ENCODE measurements at regions not wholly inside any gene's neighbourhood (a gene's known extent, or its start where the extent isn't known, plus 50 kb on each side); places are given as distances from the start of the nearest gene placed in this dataset.

DNA sequence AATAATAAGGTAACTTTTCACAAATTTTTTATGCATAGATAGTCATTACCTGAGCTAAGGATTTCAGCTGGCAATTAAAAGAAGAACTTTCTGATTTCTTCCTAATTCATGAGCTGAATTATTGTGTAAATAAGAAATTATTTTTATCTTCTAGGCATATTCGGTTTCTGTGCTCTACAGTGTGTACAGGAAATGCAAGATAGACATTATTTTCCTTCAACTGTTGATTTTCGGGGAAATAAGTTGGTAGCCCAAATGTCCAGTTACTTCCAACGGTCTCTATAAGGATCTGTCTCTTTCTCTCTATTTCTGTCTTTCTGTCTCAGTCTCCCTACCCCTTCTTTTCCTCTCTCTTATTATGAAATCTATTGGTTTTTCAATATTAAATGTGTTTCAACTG, 137.3 kb upstream of the CLNK start:
- ChIA-PET CTCF (no interaction called here), POLR2A (ENCODE audit: unreplicated experiment) (no interaction called here)
- TF ChIP-seq, protein P1, sequence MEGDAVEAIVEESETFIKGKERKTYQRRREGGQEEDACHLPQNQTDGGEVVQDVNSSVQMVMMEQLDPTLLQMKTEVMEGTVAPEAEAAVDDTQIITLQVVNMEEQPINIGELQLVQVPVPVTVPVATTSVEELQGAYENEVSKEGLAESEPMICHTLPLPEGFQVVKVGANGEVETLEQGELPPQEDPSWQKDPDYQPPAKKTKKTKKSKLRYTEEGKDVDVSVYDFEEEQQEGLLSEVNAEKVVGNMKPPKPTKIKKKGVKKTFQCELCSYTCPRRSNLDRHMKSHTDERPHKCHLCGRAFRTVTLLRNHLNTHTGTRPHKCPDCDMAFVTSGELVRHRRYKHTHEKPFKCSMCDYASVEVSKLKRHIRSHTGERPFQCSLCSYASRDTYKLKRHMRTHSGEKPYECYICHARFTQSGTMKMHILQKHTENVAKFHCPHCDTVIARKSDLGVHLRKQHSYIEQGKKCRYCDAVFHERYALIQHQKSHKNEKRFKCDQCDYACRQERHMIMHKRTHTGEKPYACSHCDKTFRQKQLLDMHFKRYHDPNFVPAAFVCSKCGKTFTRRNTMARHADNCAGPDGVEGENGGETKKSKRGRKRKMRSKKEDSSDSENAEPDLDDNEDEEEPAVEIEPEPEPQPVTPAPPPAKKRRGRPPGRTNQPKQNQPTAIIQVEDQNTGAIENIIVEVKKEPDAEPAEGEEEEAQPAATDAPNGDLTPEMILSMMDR (conservative IDR thresholded peaks at IDR 0.05), result no peak
- no peak for TF ChIP-seq EZH2 (IDR thresholded peaks at IDR 0.05; ENCODE audit: low read depth)
- Histone ChIP-seq H3K4me2 (no peak overlapping the region), H3K9me3 (ENCODE audit: insufficient read depth, low read depth) (no peaks in the 10 kb centered on the region), H3F3A (ENCODE audit: insufficient read depth, low read depth) (no peaks in the 10 kb centered on the region), H3K9me2 (ENCODE audit: insufficient read depth) (no peaks in the 10 kb centered on the region), H3K79me2 (ENCODE audit: low read depth) (no peaks in the 10 kb centered on the region), H3K4me3 (no peak overlapping the region), H3K27ac (no peak overlapping the region), H4K20me1 (ENCODE audit: insufficient read depth) (no peaks in the 10 kb centered on the region), H3K36me3 (ENCODE audit: low read depth) (no peaks in the 10 kb centered on the region), H2AFZ (no peak overlapping the region), H3K27me3 (ENCODE audit: insufficient read depth, low read depth) (no peaks in the 10 kb centered on the region), H3K4me1 (replicated peaks; ENCODE audit: insufficient read depth) (no peaks in the 10 kb centered on the region)
- DNase-seq, result no peak
- intact Hi-C loops (cut with micrococcal nuclease; ENCODE audit: unreplicated experiment), result no loop called here
- no TSS peak for BruUV-seq (replicated peaks)

DNA sequence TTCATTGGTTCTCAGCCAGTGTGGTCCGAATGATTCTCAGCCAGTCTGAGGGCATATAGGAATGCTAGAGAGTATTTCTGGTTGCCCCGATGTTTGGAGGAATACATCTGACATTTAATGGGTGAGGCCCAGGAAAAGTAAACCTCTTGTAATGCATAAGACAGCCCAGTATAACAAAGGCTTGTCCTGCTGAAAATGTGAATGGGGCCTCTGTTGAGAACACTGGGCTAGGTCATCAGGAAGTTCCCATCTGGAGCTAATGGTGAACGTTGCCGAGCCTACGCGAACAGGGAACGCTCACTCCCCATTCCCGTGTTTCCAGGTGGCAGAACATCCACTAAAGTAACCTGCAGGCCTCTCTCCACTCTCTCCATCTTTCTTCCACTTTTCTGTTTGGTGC, 132.0 kb upstream of the CLNK start:
- no peak for DNase-seq
- Histone ChIP-seq H3K79me2 (ENCODE audit: low read depth) (no peaks in the 10 kb centered on the region), H3K4me1 (replicated peaks; ENCODE audit: insufficient read depth) (no peaks in the 10 kb centered on the region), H3K27me3 (ENCODE audit: insufficient read depth, low read depth) (no peaks in the 10 kb centered on the region), H3F3A (ENCODE audit: insufficient read depth, low read depth) (no peaks in the 10 kb centered on the region), H3K4me2 (no peak overlapping the region), H3K9me3 (ENCODE audit: insufficient read depth, low read depth) (no peaks in the 10 kb centered on the region), H2AFZ (no peak overlapping the region), H3K36me3 (ENCODE audit: low read depth) (no peaks in the 10 kb centered on the region), H3K27ac (no peak overlapping the region), H3K9me2 (ENCODE audit: insufficient read depth) (no peaks in the 10 kb centered on the region), H4K20me1 (ENCODE audit: insufficient read depth) (no peaks in the 10 kb centered on the region), H3K4me3 (no peak overlapping the region)
- intact Hi-C loops (cut with micrococcal nuclease; ENCODE audit: unreplicated experiment), result no loop called here
- TF ChIP-seq, protein P1 (conservative IDR thresholded peaks at IDR 0.05), result no peak
- TF ChIP-seq EZH2 (IDR thresholded peaks at IDR 0.05; ENCODE audit: low read depth), result no peak
- CTCF ChIA-PET, result no interaction called here
- no TSS peak for BruUV-seq (replicated peaks)
- POLR2A ChIA-PET (ENCODE audit: unreplicated experiment), result no interaction called here

DNA sequence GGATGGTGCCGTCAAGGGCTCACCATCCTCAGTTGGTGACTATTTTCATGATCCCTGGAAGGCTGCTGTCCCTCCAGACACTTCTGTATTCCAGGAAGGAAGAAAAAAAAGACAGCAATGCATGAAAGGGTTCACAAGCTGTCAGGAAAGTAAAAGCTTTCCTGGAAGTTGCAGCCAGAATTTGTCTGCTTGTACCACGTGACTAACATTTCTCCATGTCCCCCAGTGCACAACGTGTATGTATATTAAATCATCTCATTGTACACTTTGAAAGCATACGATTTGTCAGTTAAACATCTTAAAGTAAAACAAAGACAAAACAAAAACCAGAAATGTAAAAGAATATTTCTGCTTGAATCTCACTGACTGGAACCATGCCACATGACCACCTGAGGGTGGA, 127.4 kb upstream of the CLNK start:
- H3K4me3 ChIP-seq, result no peak overlapping the region
- H3K9me3 ChIP-seq (ENCODE audit: insufficient read depth, low read depth), result no peaks in the 10 kb centered on the region
- H3K9me2 ChIP-seq (ENCODE audit: insufficient read depth), result no peaks in the 10 kb centered on the region
- no peaks in the 10 kb centered on the region for H3K79me2 ChIP-seq (ENCODE audit: low read depth)
- H3K4me2 ChIP-seq, result no peak overlapping the region
- intact Hi-C loops (cut with micrococcal nuclease; ENCODE audit: unreplicated experiment), result no loop called here
- no TSS peak for BruUV-seq (replicated peaks)
- DNase-seq, result no peak
- TF ChIP-seq EZH2 (IDR thresholded peaks at IDR 0.05; ENCODE audit: low read depth), result no peak
- TF ChIP-seq, protein P1 (conservative IDR thresholded peaks at IDR 0.05), result no peak
- H3K4me1 ChIP-seq (replicated peaks; ENCODE audit: insufficient read depth), result no peaks in the 10 kb centered on the region
- no peaks in the 10 kb centered on the region for H3F3A ChIP-seq (ENCODE audit: insufficient read depth, low read depth)
- H3K27me3 ChIP-seq (ENCODE audit: insufficient read depth, low read depth), result no peaks in the 10 kb centered on the region
- H3K27ac ChIP-seq, result no peak overlapping the region
- POLR2A ChIA-PET (ENCODE audit: unreplicated experiment), result interaction anchor here (0.6 kb wide), 1 partner anchor 946 kb away, joined by 6 read pairs; no protein-coding TSS in a partner anchor
- H3K36me3 ChIP-seq (ENCODE audit: low read depth), result no peaks in the 10 kb centered on the region
- H2AFZ ChIP-seq, result no peak overlapping the region
- no peaks in the 10 kb centered on the region for H4K20me1 ChIP-seq (ENCODE audit: insufficient read depth)
- CTCF ChIA-PET, result no interaction called here
